Karpas-422 (cell line): ENCODE measurements at regions not wholly inside any gene's neighbourhood (a gene's known extent, or its start where the extent isn't known, plus 50 kb on each side); places are given as distances from the start of the nearest gene placed in this dataset.

Source experiments
- DNase-seq: peaks from one replicate; pipeline ENCODE4 v3.0.0-alpha.2; 2015
- H2AFZ ChIP-seq: fragments of 200-600 bp; sonication (generic); 2 replicates; pipeline ENCODE4 v1.6.1; 2014; ENCODE audit warnings: antibody characterized with exemption, low read length, mixed read lengths
- H3K27ac ChIP-seq: fragments of 200-600 bp; sonication (generic); 2 replicates; pipeline ENCODE4 v1.5.1; 2014; ENCODE audit warnings: mild to moderate bottlenecking, low read length, moderate library complexity
- H3K27me3 ChIP-seq: fragments of 200-600 bp; sonication (generic); 2 replicates; pipeline ENCODE4 v1.6.1; 2014; ENCODE audit warnings: low read length, mixed read lengths
- H3K36me3 ChIP-seq: fragments of 200-600 bp; sonication (generic); 2 replicates; pipeline ENCODE4 v1.6.1; 2014; ENCODE audit warnings: low read length, mixed read lengths; ENCODE audit not compliant: insufficient read depth
- H3K4me1 ChIP-seq: fragments of 200-600 bp; sonication (generic); 2 replicates; pipeline ENCODE4 v1.6.1; 2014; ENCODE audit warnings: mild to moderate bottlenecking, low read length, mixed read lengths
- H3K4me2 ChIP-seq: fragments of 200-600 bp; sonication (generic); 2 replicates; pipeline ENCODE4 v1.6.1; 2014; ENCODE audit warnings: low read length, low read depth, mild to moderate bottlenecking; ENCODE audit not compliant: poor library complexity, severe bottlenecking
- H3K4me3 ChIP-seq: fragments of 200-600 bp; sonication (generic); 2 replicates; pipeline ENCODE4 v1.5.1; 2014; ENCODE audit warnings: mild to moderate bottlenecking, antibody characterized with exemption, low read length, mixed read lengths
- H3K79me2 ChIP-seq: fragments of 200-600 bp; sonication (generic); 2 replicates; pipeline ENCODE4 v1.6.1; 2014; ENCODE audit warnings: mild to moderate bottlenecking, low read length, mixed read lengths
- H3K9ac ChIP-seq: fragments of 200-600 bp; sonication (generic); 2 replicates; pipeline ENCODE4 v1.6.0; 2014; ENCODE audit warnings: low read length
- H3K9me2 ChIP-seq: fragments of 200-600 bp; sonication (generic), shearing (Covaris generic); replicated peaks from 2 replicates; pipeline ENCODE4 v1.6.0; 2014; ENCODE audit warnings: mild to moderate bottlenecking, low read length, moderate library complexity; ENCODE audit not compliant: insufficient read depth
- H3K9me3 ChIP-seq: fragments of 300-700, 200-600 bp; sonication (generic); 2 replicates; pipeline ENCODE4 v1.6.1; 2014; ENCODE audit warnings: low read length, mixed read lengths
- H4K20me1 ChIP-seq: fragments of 200-600 bp; sonication (generic); 2 replicates; pipeline ENCODE4 v1.6.1; 2014; ENCODE audit warnings: mild to moderate bottlenecking, antibody characterized with exemption, low read length, low read depth; ENCODE audit not compliant: insufficient read depth

DNA sequence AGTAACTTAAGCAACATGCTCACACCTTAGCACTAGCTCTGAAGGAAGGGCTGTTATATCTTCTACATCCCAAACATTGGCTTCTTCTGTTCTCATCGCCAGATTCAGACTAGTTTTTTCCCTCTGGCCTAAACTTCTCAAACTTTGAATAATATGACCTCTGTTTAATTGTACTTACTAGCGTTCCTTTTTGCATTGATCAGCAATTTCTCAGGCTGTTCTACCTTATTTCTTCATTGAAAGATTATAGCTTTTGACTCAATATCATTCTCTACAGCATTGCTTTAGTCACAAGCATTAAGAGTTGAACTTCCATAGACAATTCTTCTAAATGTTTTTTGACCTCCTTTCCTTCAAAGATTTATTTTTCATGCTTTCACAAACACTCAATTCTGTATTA, 659.2 kb downstream of the PCDH7 start:
- Histone ChIP-seq H3K9me2 (no peaks in the 10 kb centered on the region), H3K27me3 (no peaks in the 10 kb centered on the region), H3K27ac (no peak overlapping the region), H3K9me3 (peaks cover 15% of the 10 kb centered on the region), H3K79me2 (no peaks in the 10 kb centered on the region), H4K20me1 (no peaks in the 10 kb centered on the region), H3K4me2 (no peak overlapping the region), H3K4me3 (no peak overlapping the region), H3K36me3 (no peaks in the 10 kb centered on the region), H2AFZ (no peak overlapping the region), H3K4me1 (no peaks in the 10 kb centered on the region), H3K9ac (no peak overlapping the region)
- DNase-seq, result no peak

DNA sequence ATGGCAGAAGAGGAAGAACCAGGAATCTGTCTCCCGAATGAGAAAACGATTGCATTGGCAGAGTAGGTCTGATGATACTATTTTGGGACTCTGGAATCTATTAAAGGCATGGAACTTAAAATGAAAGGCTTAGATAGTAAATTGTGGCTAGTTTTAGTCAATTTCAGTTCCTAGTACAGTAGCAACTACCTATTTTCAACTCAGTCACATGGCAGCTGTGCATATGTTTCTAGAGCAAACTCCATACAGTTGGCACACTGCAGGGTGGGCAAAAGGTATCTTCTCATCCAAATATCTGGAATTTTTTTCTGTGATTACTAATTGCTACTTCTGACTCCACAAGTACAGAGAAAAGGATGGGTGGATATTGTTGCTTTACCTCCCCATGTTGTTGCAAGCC, 663.6 kb downstream of the PCDH7 start:
- H3K79me2 ChIP-seq, result no peaks in the 10 kb centered on the region
- H3K36me3 ChIP-seq, result no peaks in the 10 kb centered on the region
- H3K9me3 ChIP-seq, result peaks cover 23% of the 10 kb centered on the region
- peak overlapping the region; percentile 8; the same call in 1 of the 2 replicates for H2AFZ ChIP-seq
- H3K4me1 ChIP-seq, result no peaks in the 10 kb centered on the region
- no peaks in the 10 kb centered on the region for H3K9me2 ChIP-seq
- no peaks in the 10 kb centered on the region for H3K27me3 ChIP-seq
- no peak overlapping the region for H3K9ac ChIP-seq
- no peak overlapping the region for H3K4me3 ChIP-seq
- H3K27ac ChIP-seq, result no peak overlapping the region
- no peak for DNase-seq
- H3K4me2 ChIP-seq, result no peak overlapping the region
- no peaks in the 10 kb centered on the region for H4K20me1 ChIP-seq

DNA sequence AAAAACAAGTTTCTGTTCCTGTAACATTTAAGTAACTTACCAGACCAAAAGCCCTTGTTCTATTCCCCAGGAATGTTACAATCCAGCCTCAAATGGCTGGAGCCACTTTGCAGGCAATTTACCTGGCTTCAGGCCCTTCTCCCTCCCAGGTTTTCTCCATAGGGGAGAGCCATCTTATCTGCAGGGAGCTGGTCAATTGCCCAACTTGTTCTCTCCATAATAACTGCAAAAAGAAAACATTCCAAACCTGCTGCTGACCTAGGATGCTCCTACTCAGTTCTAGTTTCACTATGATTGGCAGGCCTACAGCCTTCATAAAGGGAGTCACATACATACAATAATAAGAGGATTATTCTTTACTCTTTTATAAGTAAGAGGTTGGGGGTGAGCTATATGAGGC, 670.7 kb downstream of the PCDH7 start:
- Histone ChIP-seq H3K9ac (no peak overlapping the region), H2AFZ (no peak overlapping the region), H3K27me3 (no peaks in the 10 kb centered on the region), H3K9me3 (peaks cover 9% of the 10 kb centered on the region), H3K9me2 (no peaks in the 10 kb centered on the region), H3K4me1 (no peaks in the 10 kb centered on the region), H3K4me2 (no peak overlapping the region), H3K36me3 (no peaks in the 10 kb centered on the region), H3K27ac (no peak overlapping the region), H3K79me2 (no peaks in the 10 kb centered on the region), H3K4me3 (no peak overlapping the region), H4K20me1 (no peaks in the 10 kb centered on the region)
- no peak for DNase-seq

GRCh38 chr4:31391976-31392375, 671.8 kb downstream of the PCDH7 start:
- H3K9me2 ChIP-seq, result no peaks in the 10 kb centered on the region
- H2AFZ ChIP-seq, result no peak overlapping the region
- no peaks in the 10 kb centered on the region for H3K79me2 ChIP-seq
- H3K27me3 ChIP-seq, result no peaks in the 10 kb centered on the region
- no peak overlapping the region for H3K27ac ChIP-seq
- H3K36me3 ChIP-seq, result no peaks in the 10 kb centered on the region
- no peak overlapping the region for H3K4me2 ChIP-seq
- H4K20me1 ChIP-seq, result no peaks in the 10 kb centered on the region
- no peak overlapping the region for H3K9ac ChIP-seq
- peaks cover 6% of the 10 kb centered on the region for H3K9me3 ChIP-seq
- no peak overlapping the region for H3K4me3 ChIP-seq
- DNase-seq, result no peak
- no peaks in the 10 kb centered on the region for H3K4me1 ChIP-seq

DNA sequence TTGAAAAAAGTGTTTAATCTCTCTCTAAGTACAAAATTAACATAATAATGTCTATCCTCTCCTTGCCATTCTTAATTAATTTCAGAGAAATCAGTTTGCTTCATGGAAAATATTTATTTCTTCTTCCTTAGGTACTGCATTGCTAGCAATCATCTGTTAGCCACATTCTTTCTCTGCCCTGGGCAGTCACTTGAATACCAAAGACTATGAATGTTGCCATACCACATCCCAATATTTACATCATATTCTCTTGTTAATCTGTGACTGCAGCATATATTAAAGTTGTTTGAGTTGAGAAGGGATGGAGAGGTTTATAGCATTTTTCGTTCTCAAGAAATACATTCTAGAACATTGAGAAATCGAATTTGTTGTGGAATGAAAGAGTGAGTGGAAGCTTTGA, 672.8 kb downstream of the PCDH7 start:
- Histone ChIP-seq H2AFZ (no peak overlapping the region), H3K27ac (no peak overlapping the region), H3K9me2 (no peaks in the 10 kb centered on the region), H3K4me2 (no peak overlapping the region), H3K27me3 (no peaks in the 10 kb centered on the region), H3K4me1 (no peaks in the 10 kb centered on the region), H4K20me1 (no peaks in the 10 kb centered on the region), H3K36me3 (no peaks in the 10 kb centered on the region), H3K4me3 (no peak overlapping the region), H3K79me2 (no peaks in the 10 kb centered on the region), H3K9me3 (peaks cover 6% of the 10 kb centered on the region), H3K9ac (no peak overlapping the region)
- no peak for DNase-seq

DNA sequence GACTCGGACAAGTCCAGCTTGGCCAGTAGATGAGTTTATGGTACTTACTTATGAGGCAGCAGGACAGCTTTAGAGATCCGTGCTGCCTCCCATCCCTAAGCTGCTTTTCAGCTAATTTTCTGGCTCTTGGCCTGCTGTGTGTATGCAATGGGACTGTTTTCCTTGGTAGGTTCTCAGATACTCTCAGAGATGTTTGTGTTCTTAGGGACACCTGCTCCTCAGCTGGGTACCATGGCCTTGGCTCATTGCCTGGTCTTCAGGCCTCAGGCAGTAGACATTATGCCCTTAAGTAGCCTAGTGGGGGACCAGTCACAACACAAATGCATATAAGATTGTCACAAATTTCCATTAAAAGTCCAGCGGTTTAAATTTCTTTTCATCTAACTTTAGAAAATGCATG, 688.0 kb downstream of the PCDH7 start:
- Histone ChIP-seq H3K9ac (no peak overlapping the region), H3K4me3 (no peak overlapping the region), H3K36me3 (no peaks in the 10 kb centered on the region), H4K20me1 (no peaks in the 10 kb centered on the region), H3K4me2 (no peak overlapping the region), H3K4me1 (no peaks in the 10 kb centered on the region), H2AFZ (no peak overlapping the region), H3K27me3 (no peaks in the 10 kb centered on the region), H3K9me2 (no peaks in the 10 kb centered on the region), H3K27ac (no peak overlapping the region), H3K79me2 (no peaks in the 10 kb centered on the region), H3K9me3 (peaks cover 26% of the 10 kb centered on the region; the same call in 1 of the 2 replicates)
- no peak for DNase-seq

DNA sequence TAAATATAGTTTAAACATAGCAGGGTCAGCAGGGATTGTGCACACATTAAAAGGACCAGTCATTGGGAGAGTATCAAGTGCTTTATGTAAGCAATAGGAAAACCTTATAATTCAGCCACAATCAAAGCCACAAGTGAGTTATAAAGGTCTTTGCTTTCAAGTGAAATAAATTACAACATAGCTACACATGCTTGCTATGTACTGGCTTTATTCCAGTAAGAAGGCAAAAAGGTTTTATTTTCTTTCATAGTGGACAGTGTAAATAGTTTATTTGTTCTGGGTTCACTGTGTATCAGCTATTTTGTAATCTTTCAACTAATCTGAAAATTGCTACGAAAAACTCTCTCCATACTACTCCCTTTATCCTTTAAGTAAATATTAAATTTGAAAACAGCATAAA, 691.4 kb downstream of the PCDH7 start:
- Histone ChIP-seq H3K9me2 (no peaks in the 10 kb centered on the region), H3K9ac (no peak overlapping the region), H3K36me3 (no peaks in the 10 kb centered on the region), H3K4me3 (no peak overlapping the region), H3K4me2 (no peak overlapping the region), H3K79me2 (no peaks in the 10 kb centered on the region), H3K27ac (no peak overlapping the region), H3K4me1 (no peaks in the 10 kb centered on the region), H2AFZ (no peak overlapping the region), H3K27me3 (no peaks in the 10 kb centered on the region), H3K9me3 (peaks cover 24% of the 10 kb centered on the region), H4K20me1 (no peaks in the 10 kb centered on the region)
- DNase-seq, result no peak

- H3K4me2 ChIP-seq, result no peak overlapping the region
- H3K27me3 ChIP-seq, result no peaks in the 10 kb centered on the region
- no peak for DNase-seq
- no peaks in the 10 kb centered on the region for H3K9me2 ChIP-seq
- H3K4me3 ChIP-seq, result no peak overlapping the region
- peaks cover 16% of the 10 kb centered on the region for H3K9me3 ChIP-seq
- no peaks in the 10 kb centered on the region for H4K20me1 ChIP-seq
- H3K4me1 ChIP-seq, result no peaks in the 10 kb centered on the region
- no peak overlapping the region for H3K27ac ChIP-seq
- no peaks in the 10 kb centered on the region for H3K79me2 ChIP-seq
- H2AFZ ChIP-seq, result no peak overlapping the region
- H3K36me3 ChIP-seq, result no peaks in the 10 kb centered on the region
- H3K9ac ChIP-seq, result no peak overlapping the region
Observed at GRCh38 chr4:31415629-31416028, 695.5 kb downstream of the PCDH7 start.

DNA sequence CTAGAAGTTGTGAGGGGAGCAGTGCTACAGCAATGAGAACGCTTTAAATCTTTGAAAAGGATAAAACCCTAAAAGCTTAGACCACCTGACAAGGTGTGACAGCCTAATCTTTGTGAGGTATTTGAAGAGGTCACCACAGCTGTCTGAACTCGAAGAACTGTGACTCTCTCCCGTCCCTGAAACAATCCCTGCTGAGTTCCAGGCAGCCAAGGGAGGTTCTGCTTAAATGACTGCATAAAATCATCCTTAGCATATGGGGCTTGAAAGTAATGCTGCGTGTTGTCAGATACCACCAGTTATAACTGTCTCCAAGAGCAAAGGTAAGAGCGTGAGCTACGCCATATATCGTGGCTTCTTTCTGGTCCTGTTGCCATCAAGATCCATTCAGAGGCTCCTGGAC, 696.3 kb downstream of the PCDH7 start:
- Histone ChIP-seq H3K36me3 (no peaks in the 10 kb centered on the region), H2AFZ (no peak overlapping the region), H3K4me1 (no peaks in the 10 kb centered on the region), H3K79me2 (no peaks in the 10 kb centered on the region), H3K9me2 (no peaks in the 10 kb centered on the region; the same call in 1 of the 2 replicates), H3K4me3 (no peak overlapping the region), H3K27ac (no peak overlapping the region), H3K9ac (no peak overlapping the region), H4K20me1 (no peaks in the 10 kb centered on the region), H3K27me3 (no peaks in the 10 kb centered on the region), H3K4me2 (no peak overlapping the region), H3K9me3 (peaks cover 11% of the 10 kb centered on the region)
- no peak for DNase-seq
